ENCODE measurements at regions not wholly inside any gene's neighbourhood (a gene's known extent, or its start where the extent isn't known, plus 50 kb on each side); places are given as distances from the start of the nearest gene placed in this dataset.

DNA sequence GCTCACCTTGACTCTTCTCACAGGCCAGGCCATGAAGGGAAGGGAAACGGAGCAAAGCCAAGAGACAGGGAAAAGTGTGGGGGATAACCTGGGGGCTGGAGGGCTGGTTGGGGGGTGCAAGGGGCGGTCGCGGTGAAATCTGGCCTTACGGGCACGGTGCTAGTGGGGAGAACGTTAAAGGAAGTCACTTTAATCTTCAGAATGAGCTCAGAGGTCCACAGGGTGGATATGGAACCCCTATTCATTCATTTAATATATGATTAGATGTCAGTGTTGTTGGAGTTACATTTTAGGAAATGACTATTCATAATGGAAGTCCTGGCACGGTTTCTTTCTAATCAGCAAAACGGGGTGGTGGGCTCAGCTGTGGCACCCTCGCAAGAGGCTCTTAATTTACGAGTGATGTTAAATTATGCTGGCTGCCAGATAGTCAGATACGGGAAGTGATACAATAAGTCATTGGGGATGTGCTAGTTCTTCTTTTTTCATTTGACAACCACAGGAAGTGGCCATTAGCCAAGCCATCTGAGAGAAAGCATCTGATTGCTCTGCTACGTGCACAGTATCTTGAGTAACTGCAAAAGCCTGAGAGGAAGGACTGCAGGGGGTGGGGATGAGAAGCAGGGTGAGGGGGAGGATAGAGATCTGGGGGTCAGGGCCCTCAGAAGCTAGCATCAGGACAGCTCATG, 253.0 kb downstream of the QKI start:
- TF ChIP-seq, protein P1, sequence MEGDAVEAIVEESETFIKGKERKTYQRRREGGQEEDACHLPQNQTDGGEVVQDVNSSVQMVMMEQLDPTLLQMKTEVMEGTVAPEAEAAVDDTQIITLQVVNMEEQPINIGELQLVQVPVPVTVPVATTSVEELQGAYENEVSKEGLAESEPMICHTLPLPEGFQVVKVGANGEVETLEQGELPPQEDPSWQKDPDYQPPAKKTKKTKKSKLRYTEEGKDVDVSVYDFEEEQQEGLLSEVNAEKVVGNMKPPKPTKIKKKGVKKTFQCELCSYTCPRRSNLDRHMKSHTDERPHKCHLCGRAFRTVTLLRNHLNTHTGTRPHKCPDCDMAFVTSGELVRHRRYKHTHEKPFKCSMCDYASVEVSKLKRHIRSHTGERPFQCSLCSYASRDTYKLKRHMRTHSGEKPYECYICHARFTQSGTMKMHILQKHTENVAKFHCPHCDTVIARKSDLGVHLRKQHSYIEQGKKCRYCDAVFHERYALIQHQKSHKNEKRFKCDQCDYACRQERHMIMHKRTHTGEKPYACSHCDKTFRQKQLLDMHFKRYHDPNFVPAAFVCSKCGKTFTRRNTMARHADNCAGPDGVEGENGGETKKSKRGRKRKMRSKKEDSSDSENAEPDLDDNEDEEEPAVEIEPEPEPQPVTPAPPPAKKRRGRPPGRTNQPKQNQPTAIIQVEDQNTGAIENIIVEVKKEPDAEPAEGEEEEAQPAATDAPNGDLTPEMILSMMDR (IDR thresholded peaks at IDR 0.05) = no peak
- no peak for TF ChIP-seq POLR2A (IDR thresholded peaks at IDR 0.05)
